GM10266 (cell line): ENCODE measurements at regions not wholly inside any gene's neighbourhood (a gene's known extent, or its start where the extent isn't known, plus 50 kb on each side); places are given as distances from the start of the nearest gene placed in this dataset.

Experiments used
- DNase-seq: peaks from one replicate; pipeline ENCODE4 v3.0.0; 2012; ENCODE audit errors: extremely low spot score
- CTCF ChIP-seq: IDR thresholded peaks from 2 replicates; pipeline ENCODE4 v1.5.1; 2012; ENCODE audit warnings: mild to moderate bottlenecking, low read depth; ENCODE audit not compliant: control insufficient read depth, insufficient read depth; ENCODE audit errors: missing control alignments

GRCh38 chrX:7582191-7582590 is 260.8 kb upstream of the VCX start:
- no peak for TF ChIP-seq CTCF
- no peak for DNase-seq

- no peak for DNase-seq
- TF ChIP-seq CTCF = no peak
These were observed 262.8 kb upstream of the VCX start for GRCh38 chrX:7580127-7580526.

GRCh38 chrX:7574325-7574724 is 268.6 kb upstream of the VCX start:
- TF ChIP-seq CTCF = no peak
- DNase-seq = no peak

- no peak for TF ChIP-seq CTCF
- DNase-seq = no peak
These were observed 272.4 kb upstream of the VCX start for GRCh38 chrX:7570432-7571029.

DNA sequence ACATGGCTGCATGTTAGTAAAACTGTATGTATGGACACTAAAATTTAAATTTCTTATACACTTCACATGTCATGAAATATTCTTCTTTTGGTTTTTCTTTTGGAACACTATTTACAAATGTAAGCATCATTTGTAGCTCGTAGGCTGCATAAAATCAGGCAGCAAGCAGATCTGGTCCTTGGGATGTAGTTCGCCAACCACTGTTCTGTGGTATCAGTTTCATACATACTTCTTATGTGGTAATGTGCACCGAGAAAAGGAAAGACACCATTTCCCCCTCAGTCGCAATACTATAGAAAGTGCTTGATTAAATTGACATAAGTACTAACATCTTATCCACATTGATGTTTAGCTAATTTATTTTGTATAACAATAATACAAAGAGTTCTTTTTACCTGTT is 274.4 kb upstream of the VCX start:
- no peak for DNase-seq
- no peak for TF ChIP-seq CTCF

- DNase-seq = no peak
- TF ChIP-seq CTCF = no peak
These were observed 274.8 kb upstream of the VCX start for GRCh38 chrX:7568130-7568529.

DNA sequence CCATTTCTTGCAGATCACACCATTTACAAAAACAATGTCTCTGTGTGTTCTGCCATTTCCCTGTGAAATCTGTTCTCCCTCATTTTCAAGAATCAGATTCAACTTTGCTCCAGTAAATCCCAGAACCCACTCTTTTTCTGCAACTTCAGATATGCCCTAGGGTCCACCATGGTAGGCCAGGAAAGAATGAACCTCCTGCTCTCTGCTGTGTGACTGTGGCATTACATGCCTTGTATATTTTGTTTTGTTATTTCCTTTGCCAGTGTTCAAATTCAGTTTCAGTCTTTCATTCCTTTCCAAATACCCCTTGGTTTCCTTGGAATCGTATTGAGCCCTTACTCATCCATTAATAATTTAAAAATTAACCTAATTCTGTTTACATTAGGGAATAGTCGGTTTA is 290.2 kb upstream of the VCX start:
- no peak for DNase-seq
- no peak for TF ChIP-seq CTCF
